Stimulated activated CD8-positive, alpha-beta memory T cell treated with anti-CD3 and anti-CD28 coated beads, Interleukin-4, amount 100 ng/mL, for 48 hours (primary cell): ENCODE measurements at regions not wholly inside any gene's neighbourhood (a gene's known extent, or its start where the extent isn't known, plus 50 kb on each side); places are given as distances from the start of the nearest gene placed in this dataset.
"Not testable (repeated sequence)": the region's sequence is repeated elsewhere in the genome, so short reads cannot be mapped to it uniquely, and the experiment has no call there.

Experiments
- DNase-seq: peaks from one replicate; pipeline ENCODE4 v3.0.0-alpha.2; 2020

GRCh38 chr9:30289435-30289834, 2095.0 kb upstream of the ACO1 start:
- DNase-seq, result no peak

- not testable (repeated sequence) for DNase-seq
These were observed 2092.4 kb upstream of the ACO1 start for GRCh38 chr9:30292026-30292425.

GRCh38 chr9:30293231-30293630, 2091.2 kb upstream of the ACO1 start:
- no peak for DNase-seq

GRCh38 chr9:30299126-30299780, 2085.2 kb upstream of the ACO1 start:
- DNase-seq, result no peak

- DNase-seq, result no peak
These were observed 2083.0 kb upstream of the ACO1 start for GRCh38 chr9:30301271-30301963.

GRCh38 chr9:30310711-30311110, 2073.7 kb upstream of the ACO1 start:
- DNase-seq, result no peak

GRCh38 chr9:30329431-30329830, 2055.0 kb upstream of the ACO1 start:
- no peak for DNase-seq

GRCh38 chr9:30348904-30349303, 2035.5 kb upstream of the ACO1 start:
- no peak for DNase-seq

- no peak for DNase-seq
These were observed 2034.6 kb upstream of the ACO1 start for GRCh38 chr9:30349526-30350513.

- DNase-seq, result no peak
These were observed 2028.2 kb upstream of the ACO1 start for GRCh38 chr9:30356221-30356620.

GRCh38 chr9:30362373-30362772, 2022.1 kb upstream of the ACO1 start:
- no peak for DNase-seq

- not testable (repeated sequence) for DNase-seq
These were observed 2018.3 kb upstream of the ACO1 start for GRCh38 chr9:30366140-30366539.

GRCh38 chr9:30382271-30382670, 2002.2 kb upstream of the ACO1 start:
- no peak for DNase-seq

GRCh38 chr9:30410273-30410672, 1974.2 kb upstream of the ACO1 start:
- DNase-seq, result no peak

- DNase-seq, result no peak
These were observed 1972.9 kb upstream of the ACO1 start for GRCh38 chr9:30411571-30411970.

GRCh38 chr9:30459156-30459555, 1925.3 kb upstream of the ACO1 start:
- no peak for DNase-seq

GRCh38 chr9:30476826-30477225, 1907.6 kb upstream of the ACO1 start:
- DNase-seq, result no peak

- DNase-seq, result no peak
These were observed 1905.8 kb upstream of the ACO1 start for GRCh38 chr9:30478684-30479083.

- no peak for DNase-seq
These were observed 1901.9 kb upstream of the ACO1 start for GRCh38 chr9:30482499-30482898.

GRCh38 chr9:30484690-30485089, 1899.8 kb upstream of the ACO1 start:
- DNase-seq, result no peak

GRCh38 chr9:30504502-30504905, 1879.9 kb upstream of the ACO1 start:
- no peak for DNase-seq

GRCh38 chr9:30505311-30505710, 1879.1 kb upstream of the ACO1 start:
- no peak for DNase-seq

- DNase-seq, result no peak
These were observed 1877.7 kb upstream of the ACO1 start for GRCh38 chr9:30506749-30507148.

- no peak for DNase-seq
These were observed 1877.3 kb upstream of the ACO1 start for GRCh38 chr9:30507166-30507565.
